MM.1S (cell line): ENCODE measurements at regions not wholly inside any gene's neighbourhood (a gene's known extent, or its start where the extent isn't known, plus 50 kb on each side); places are given as distances from the start of the nearest gene placed in this dataset.

Experiments used
- DNase-seq: peaks from one replicate; pipeline ENCODE4 v3.0.0-alpha.2; 2015
- H2AFZ ChIP-seq: fragments of 300-600 bp; sonication (generic); 2 replicates; pipeline ENCODE4 v1.6.0; 2016; ENCODE audit warnings: antibody characterized with exemption, low read length
- H3F3A ChIP-seq: fragments of 300-600 bp; sonication (generic); 2 replicates; pipeline ENCODE4 v1.6.1; 2016; ENCODE audit warnings: mild to moderate bottlenecking, antibody characterized with exemption, low read length, moderate library complexity, mixed read lengths; ENCODE audit not compliant: insufficient read depth
- H3K27ac ChIP-seq: fragments of 300-600 bp; sonication (generic); 2 replicates; pipeline ENCODE4 v1.5.1; 2016; ENCODE audit warnings: mild to moderate bottlenecking, low read length
- H3K27me3 ChIP-seq: fragments of 300-600 bp; sonication (generic); replicated peaks from 2 replicates; pipeline ENCODE4 v1.6.0; 2016; ENCODE audit warnings: low read length; ENCODE audit not compliant: insufficient read depth
- H3K36me3 ChIP-seq: fragments of 300-600 bp; sonication (generic); replicated peaks from 2 replicates; pipeline ENCODE4 v1.6.1; 2016; ENCODE audit warnings: mild to moderate bottlenecking, low read length, mixed read lengths; ENCODE audit not compliant: insufficient read depth
- H3K4me1 ChIP-seq: fragments of 300-600 bp; sonication (generic); 2 replicates; pipeline ENCODE4 v1.6.1; 2016; ENCODE audit warnings: low read length, mixed read lengths
- H3K4me2 ChIP-seq: fragments of 300-600 bp; sonication (generic); 2 replicates; pipeline ENCODE4 v1.6.0; 2016; ENCODE audit warnings: low read depth, low read length
- H3K4me3 ChIP-seq: fragments of 300-600 bp; sonication (generic); 2 replicates; pipeline ENCODE4 v1.5.1; 2016; ENCODE audit warnings: low read length, mixed read lengths
- H3K79me2 ChIP-seq: fragments of 300-600 bp; sonication (generic); 2 replicates; pipeline ENCODE4 v1.6.1; 2016; ENCODE audit warnings: mixed run types, low read length, mixed read lengths
- H3K9ac ChIP-seq: fragments of 300-600 bp; sonication (generic); 2 replicates; pipeline ENCODE4 v1.6.1; 2016; ENCODE audit warnings: low read length, mixed read lengths
- H3K9me2 ChIP-seq: fragments of 300-600 bp; sonication (generic); replicated peaks from 2 replicates; pipeline ENCODE4 v1.6.1; 2016; ENCODE audit warnings: mild to moderate bottlenecking, low read length, mixed read lengths; ENCODE audit not compliant: insufficient read depth
- H3K9me3 ChIP-seq: fragments of 300-600 bp; sonication (generic); replicated peaks from 2 replicates; pipeline ENCODE4 v1.6.1; 2016; ENCODE audit warnings: mild to moderate bottlenecking, low read length, mixed read lengths; ENCODE audit not compliant: insufficient read depth
- H4K20me1 ChIP-seq: fragments of 300-600 bp; sonication (generic); 2 replicates; pipeline ENCODE4 v1.6.1; 2016; ENCODE audit warnings: mild to moderate bottlenecking, low read length, moderate library complexity, mixed read lengths; ENCODE audit not compliant: insufficient read depth
- EZH2 ChIP-seq: fragments of 300-600 bp; sonication (generic); optimal IDR thresholded peaks from 2 replicates; pipeline ENCODE3; 2017; ENCODE audit warnings: low read depth, mild to moderate bottlenecking, antibody characterized with exemption, low read length, mixed read lengths
- EZH2phosphoT487 ChIP-seq: fragments of 300-600 bp; sonication (generic); IDR thresholded peaks from 2 replicates; pipeline ENCODE4 v1.6.1; 2018; ENCODE audit warnings: antibody characterized with exemption, low read length
- TF ChIP-seq, protein P1 (sequence below): fragments of 300-600 bp; sonication (generic); IDR thresholded peaks from 2 replicates; pipeline ENCODE4 v1.5.1; 2016; ENCODE audit warnings: antibody characterized with exemption, low read length, mixed read lengths

DNA sequence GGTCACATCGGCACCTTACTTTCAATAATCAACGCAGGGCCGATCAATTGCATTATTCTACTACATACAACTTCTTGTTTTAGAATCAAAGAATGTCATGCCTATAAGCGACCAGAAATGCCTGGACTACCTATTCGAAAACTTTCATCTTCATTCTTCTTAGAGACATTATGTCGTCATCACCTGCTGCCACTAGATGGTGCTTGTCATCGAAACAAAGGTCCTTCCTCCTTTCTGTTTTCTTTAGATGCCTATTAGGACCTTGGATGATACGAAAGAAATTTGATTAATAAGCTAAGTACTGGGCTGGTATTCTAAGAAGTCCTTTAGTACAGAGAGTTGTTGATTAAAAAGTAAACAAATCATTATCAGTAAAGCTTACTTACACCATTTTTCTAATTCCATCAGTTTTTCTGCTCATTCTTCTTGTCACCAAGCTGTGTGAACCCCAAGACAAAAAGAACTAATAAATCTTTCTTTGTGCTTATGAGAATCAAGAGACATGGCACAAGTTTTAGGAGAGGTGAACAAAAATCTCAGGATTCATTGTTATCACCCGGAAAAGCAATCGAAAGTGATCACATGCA is 154.5 kb upstream of the SLC4A4 start:
- peak overlapping the region; percentile 12; the same call in 1 of the 2 replicates for H3K4me2 ChIP-seq
- H3K9me3 ChIP-seq: no peaks in the 10 kb centered on the region
- H3K27ac ChIP-seq: no peak overlapping the region
- no peak overlapping the region for H3K4me3 ChIP-seq
- no peak overlapping the region for H2AFZ ChIP-seq
- peak; percentile 80 for DNase-seq
- no peak for TF ChIP-seq EZH2phosphoT487
- TF ChIP-seq, protein P1, sequence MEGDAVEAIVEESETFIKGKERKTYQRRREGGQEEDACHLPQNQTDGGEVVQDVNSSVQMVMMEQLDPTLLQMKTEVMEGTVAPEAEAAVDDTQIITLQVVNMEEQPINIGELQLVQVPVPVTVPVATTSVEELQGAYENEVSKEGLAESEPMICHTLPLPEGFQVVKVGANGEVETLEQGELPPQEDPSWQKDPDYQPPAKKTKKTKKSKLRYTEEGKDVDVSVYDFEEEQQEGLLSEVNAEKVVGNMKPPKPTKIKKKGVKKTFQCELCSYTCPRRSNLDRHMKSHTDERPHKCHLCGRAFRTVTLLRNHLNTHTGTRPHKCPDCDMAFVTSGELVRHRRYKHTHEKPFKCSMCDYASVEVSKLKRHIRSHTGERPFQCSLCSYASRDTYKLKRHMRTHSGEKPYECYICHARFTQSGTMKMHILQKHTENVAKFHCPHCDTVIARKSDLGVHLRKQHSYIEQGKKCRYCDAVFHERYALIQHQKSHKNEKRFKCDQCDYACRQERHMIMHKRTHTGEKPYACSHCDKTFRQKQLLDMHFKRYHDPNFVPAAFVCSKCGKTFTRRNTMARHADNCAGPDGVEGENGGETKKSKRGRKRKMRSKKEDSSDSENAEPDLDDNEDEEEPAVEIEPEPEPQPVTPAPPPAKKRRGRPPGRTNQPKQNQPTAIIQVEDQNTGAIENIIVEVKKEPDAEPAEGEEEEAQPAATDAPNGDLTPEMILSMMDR: peak; percentile 81
- no peak for TF ChIP-seq EZH2
- no peaks in the 10 kb centered on the region for H4K20me1 ChIP-seq
- no peaks in the 10 kb centered on the region for H3K27me3 ChIP-seq
- H3K79me2 ChIP-seq: no peaks in the 10 kb centered on the region
- H3K9me2 ChIP-seq: no peaks in the 10 kb centered on the region
- no peaks in the 10 kb centered on the region for H3K36me3 ChIP-seq
- H3F3A ChIP-seq: 0 out of 2 replicates have a peak, but pooled peaks cover 3% of the 10 kb centered on the region
- H3K4me1 ChIP-seq: no peaks in the 10 kb centered on the region; the same call in 1 of the 2 replicates
- no peak overlapping the region for H3K9ac ChIP-seq

DNA sequence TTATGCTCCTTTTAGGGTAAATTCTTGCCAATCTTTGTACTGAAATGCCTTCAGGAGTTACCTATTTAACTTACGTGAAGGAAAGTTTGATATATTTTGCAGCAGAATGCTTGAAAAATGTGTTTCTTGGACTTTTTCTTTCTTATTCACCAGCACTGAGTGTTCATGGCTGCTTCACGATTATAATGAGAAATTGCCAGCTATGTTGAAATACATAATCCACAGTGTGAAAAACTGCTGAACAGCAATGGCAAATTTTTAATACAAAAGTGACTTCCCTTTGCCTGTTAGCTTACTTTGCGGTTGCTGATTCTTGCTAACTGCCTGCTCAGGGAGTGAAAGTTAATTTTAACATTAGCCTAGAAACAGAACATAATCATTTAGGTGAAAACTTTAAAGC is 153.8 kb upstream of the SLC4A4 start:
- Histone ChIP-seq H3K9me2 (no peaks in the 10 kb centered on the region), H3K9ac (no peak overlapping the region), H3K36me3 (no peaks in the 10 kb centered on the region), H4K20me1 (no peaks in the 10 kb centered on the region), H2AFZ (no peak overlapping the region), H3K4me3 (no peak overlapping the region), H3K4me2 (no peak overlapping the region), H3F3A (0 out of 2 replicates have a peak, but pooled peaks cover 3% of the 10 kb centered on the region), H3K27me3 (no peaks in the 10 kb centered on the region), H3K27ac (no peak overlapping the region), H3K9me3 (no peaks in the 10 kb centered on the region), H3K4me1 (no peaks in the 10 kb centered on the region; the same call in 1 of the 2 replicates), H3K79me2 (no peaks in the 10 kb centered on the region)
- TF ChIP-seq, protein P1: no peak
- no peak for TF ChIP-seq EZH2phosphoT487
- no peak for TF ChIP-seq EZH2
- no peak for DNase-seq

DNA sequence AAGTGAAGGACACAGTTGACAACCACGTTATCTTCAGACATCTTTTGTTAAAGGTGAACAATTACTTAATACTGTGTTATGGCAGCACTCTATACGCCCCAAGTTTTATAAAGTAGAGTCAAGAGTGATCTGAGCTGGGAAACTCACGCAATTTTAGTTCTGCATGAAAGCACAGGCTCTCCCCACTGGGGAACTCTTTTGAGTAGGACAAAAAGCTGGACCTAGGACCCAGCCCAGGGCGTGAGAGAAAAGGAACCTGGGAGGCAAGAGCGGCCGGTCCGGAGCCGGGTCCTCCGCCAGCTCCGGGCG is 152.6 kb upstream of the SLC4A4 start:
- no peaks in the 10 kb centered on the region for H3K27me3 ChIP-seq
- TF ChIP-seq, protein P1: no peak
- TF ChIP-seq EZH2phosphoT487: no peak
- no peak for TF ChIP-seq EZH2
- no peaks in the 10 kb centered on the region for H3K9me3 ChIP-seq
- peak overlapping the region; percentile 47 for H3K4me3 ChIP-seq
- H3K9ac ChIP-seq: no peak overlapping the region
- no peak overlapping the region for H3K27ac ChIP-seq
- 0 out of 2 replicates have a peak, but pooled peaks cover 3% of the 10 kb centered on the region for H3F3A ChIP-seq
- no peaks in the 10 kb centered on the region for H3K36me3 ChIP-seq
- peak overlapping the region; percentile 45 for H3K4me2 ChIP-seq
- no peaks in the 10 kb centered on the region; the same call in 1 of the 2 replicates for H3K4me1 ChIP-seq
- H3K9me2 ChIP-seq: no peaks in the 10 kb centered on the region
- no peak for DNase-seq
- H2AFZ ChIP-seq: peak overlapping the region; percentile 41; the same call in 1 of the 2 replicates
- no peaks in the 10 kb centered on the region for H3K79me2 ChIP-seq
- no peaks in the 10 kb centered on the region for H4K20me1 ChIP-seq
